ENCODE measurements at regions not wholly inside any gene's neighbourhood (a gene's known extent, or its start where the extent isn't known, plus 50 kb on each side); places are given as distances from the start of the nearest gene placed in this dataset.

DNA sequence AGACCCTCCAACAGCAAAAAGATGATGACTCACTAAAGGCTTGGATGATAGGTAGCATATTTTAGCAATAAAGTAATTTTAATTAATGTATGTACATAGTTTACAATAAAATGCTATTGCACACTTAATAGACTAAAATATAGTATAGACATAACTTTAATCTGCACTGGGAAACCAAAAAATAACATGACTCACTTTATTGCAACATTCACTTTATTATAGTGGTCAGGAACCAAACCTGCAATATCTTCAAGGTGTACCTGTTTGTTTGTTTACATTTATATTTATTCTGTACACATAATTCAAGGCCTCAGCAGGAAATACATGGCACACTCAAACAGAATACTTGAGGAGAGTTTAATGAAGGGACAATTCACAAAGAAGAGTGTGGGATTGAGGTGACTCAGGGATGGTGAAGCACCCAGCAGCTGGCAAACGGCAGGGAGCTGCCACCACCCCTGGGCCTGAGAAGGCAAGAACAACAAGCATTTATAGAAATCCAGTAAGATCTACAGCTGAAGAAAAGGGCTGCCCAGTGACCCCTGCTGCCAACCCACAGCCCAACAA is 51.5 kb upstream of the POU2AF2 start:
- TF ChIP-seq, protein P1, sequence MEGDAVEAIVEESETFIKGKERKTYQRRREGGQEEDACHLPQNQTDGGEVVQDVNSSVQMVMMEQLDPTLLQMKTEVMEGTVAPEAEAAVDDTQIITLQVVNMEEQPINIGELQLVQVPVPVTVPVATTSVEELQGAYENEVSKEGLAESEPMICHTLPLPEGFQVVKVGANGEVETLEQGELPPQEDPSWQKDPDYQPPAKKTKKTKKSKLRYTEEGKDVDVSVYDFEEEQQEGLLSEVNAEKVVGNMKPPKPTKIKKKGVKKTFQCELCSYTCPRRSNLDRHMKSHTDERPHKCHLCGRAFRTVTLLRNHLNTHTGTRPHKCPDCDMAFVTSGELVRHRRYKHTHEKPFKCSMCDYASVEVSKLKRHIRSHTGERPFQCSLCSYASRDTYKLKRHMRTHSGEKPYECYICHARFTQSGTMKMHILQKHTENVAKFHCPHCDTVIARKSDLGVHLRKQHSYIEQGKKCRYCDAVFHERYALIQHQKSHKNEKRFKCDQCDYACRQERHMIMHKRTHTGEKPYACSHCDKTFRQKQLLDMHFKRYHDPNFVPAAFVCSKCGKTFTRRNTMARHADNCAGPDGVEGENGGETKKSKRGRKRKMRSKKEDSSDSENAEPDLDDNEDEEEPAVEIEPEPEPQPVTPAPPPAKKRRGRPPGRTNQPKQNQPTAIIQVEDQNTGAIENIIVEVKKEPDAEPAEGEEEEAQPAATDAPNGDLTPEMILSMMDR (IDR thresholded peaks at IDR 0.05), result no peak
- TF ChIP-seq POLR2AphosphoS5 (IDR thresholded peaks at IDR 0.05; ENCODE audit: low read depth, low read length) (no peak), SIN3A (IDR thresholded peaks at IDR 0.05; ENCODE audit: borderline replicate concordance, insufficient read depth, low read depth, low read length) (no peak)
- TF ChIP-seq, protein P2, sequence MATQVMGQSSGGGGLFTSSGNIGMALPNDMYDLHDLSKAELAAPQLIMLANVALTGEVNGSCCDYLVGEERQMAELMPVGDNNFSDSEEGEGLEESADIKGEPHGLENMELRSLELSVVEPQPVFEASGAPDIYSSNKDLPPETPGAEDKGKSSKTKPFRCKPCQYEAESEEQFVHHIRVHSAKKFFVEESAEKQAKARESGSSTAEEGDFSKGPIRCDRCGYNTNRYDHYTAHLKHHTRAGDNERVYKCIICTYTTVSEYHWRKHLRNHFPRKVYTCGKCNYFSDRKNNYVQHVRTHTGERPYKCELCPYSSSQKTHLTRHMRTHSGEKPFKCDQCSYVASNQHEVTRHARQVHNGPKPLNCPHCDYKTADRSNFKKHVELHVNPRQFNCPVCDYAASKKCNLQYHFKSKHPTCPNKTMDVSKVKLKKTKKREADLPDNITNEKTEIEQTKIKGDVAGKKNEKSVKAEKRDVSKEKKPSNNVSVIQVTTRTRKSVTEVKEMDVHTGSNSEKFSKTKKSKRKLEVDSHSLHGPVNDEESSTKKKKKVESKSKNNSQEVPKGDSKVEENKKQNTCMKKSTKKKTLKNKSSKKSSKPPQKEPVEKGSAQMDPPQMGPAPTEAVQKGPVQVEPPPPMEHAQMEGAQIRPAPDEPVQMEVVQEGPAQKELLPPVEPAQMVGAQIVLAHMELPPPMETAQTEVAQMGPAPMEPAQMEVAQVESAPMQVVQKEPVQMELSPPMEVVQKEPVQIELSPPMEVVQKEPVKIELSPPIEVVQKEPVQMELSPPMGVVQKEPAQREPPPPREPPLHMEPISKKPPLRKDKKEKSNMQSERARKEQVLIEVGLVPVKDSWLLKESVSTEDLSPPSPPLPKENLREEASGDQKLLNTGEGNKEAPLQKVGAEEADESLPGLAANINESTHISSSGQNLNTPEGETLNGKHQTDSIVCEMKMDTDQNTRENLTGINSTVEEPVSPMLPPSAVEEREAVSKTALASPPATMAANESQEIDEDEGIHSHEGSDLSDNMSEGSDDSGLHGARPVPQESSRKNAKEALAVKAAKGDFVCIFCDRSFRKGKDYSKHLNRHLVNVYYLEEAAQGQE (IDR thresholded peaks at IDR 0.05; ENCODE audit: insufficient read depth in 1 of 2, low read depth in 2 of 2, low read length in 1 of 2), result no peak
